Epidermal melanocyte (primary cell): ENCODE measurements at regions not wholly inside any gene's neighbourhood (a gene's known extent, or its start where the extent isn't known, plus 50 kb on each side); places are given as distances from the start of the nearest gene placed in this dataset.
"Not testable (repeated sequence)": the region's sequence is repeated elsewhere in the genome, so short reads cannot be mapped to it uniquely, and the experiment has no call there.

Experiments
- DNase-seq: peaks from one replicate; pipeline ENCODE4 v3.0.0; 2011; ENCODE audit warnings: low spot score; ENCODE audit not compliant: insufficient read length

GRCh38 chr5:40226906-40227305 is 452.8 kb upstream of the PTGER4 start:
- DNase-seq: no peak

- DNase-seq: not testable (repeated sequence)
These were observed 454.6 kb upstream of the PTGER4 start for GRCh38 chr5:40225147-40225546.

GRCh38 chr5:40224421-40224820 is 455.3 kb upstream of the PTGER4 start:
- no peak for DNase-seq

GRCh38 chr5:40223884-40224402 is 455.8 kb upstream of the PTGER4 start:
- no peak for DNase-seq

- no peak for DNase-seq
These were observed 457.9 kb upstream of the PTGER4 start for GRCh38 chr5:40221796-40222195.

- DNase-seq: no peak
These were observed 458.5 kb upstream of the PTGER4 start for GRCh38 chr5:40221255-40221654.

- no peak for DNase-seq
These were observed 459.5 kb upstream of the PTGER4 start for GRCh38 chr5:40220260-40220659.

GRCh38 chr5:40217553-40217952 is 462.2 kb upstream of the PTGER4 start:
- DNase-seq: no peak

GRCh38 chr5:40210694-40211093 is 469.0 kb upstream of the PTGER4 start:
- no peak for DNase-seq

GRCh38 chr5:40206030-40206429 is 473.7 kb upstream of the PTGER4 start:
- no peak for DNase-seq

- no peak for DNase-seq
These were observed 475.6 kb upstream of the PTGER4 start for GRCh38 chr5:40204144-40204543.

- no peak for DNase-seq
These were observed 476.8 kb upstream of the PTGER4 start for GRCh38 chr5:40202814-40203440.

- DNase-seq: no peak
These were observed 481.0 kb upstream of the PTGER4 start for GRCh38 chr5:40198736-40199135.

- DNase-seq: not testable (repeated sequence)
These were observed 484.1 kb upstream of the PTGER4 start for GRCh38 chr5:40195574-40195973.

- DNase-seq: no peak
These were observed 488.6 kb upstream of the PTGER4 start for GRCh38 chr5:40191150-40191549.

- DNase-seq: no peak
These were observed 507.0 kb upstream of the PTGER4 start for GRCh38 chr5:40172721-40173120.

- DNase-seq: no peak
These were observed 507.7 kb upstream of the PTGER4 start for GRCh38 chr5:40171971-40172370.

- DNase-seq: no peak
These were observed 512.4 kb upstream of the PTGER4 start for GRCh38 chr5:40167283-40167682.

- DNase-seq: no peak
These were observed 512.9 kb upstream of the PTGER4 start for GRCh38 chr5:40166802-40167201.

GRCh38 chr5:40165789-40166728 is 513.7 kb upstream of the PTGER4 start:
- no peak for DNase-seq

GRCh38 chr5:40165106-40165788 is 514.5 kb upstream of the PTGER4 start:
- DNase-seq: no peak

GRCh38 chr5:40160435-40160834 is 519.3 kb upstream of the PTGER4 start:
- DNase-seq: no peak
